Frontal cortex (tissue), 3 donors: ENCODE measurements at regions not wholly inside any gene's neighbourhood (a gene's known extent, or its start where the extent isn't known, plus 50 kb on each side); places are given as distances from the start of the nearest gene placed in this dataset.

Experiments
- DNase-seq, 2 donors: peaks; one replicate each; pipeline ENCODE4 v3.0.0; 2012; ENCODE audit warnings: low spot score in 2 of 2
- FAIRE-seq: peaks from 2 replicates; lab custom pipeline; 2012; peaks lifted over from hg19 to GRCh38; lab: Jason Lieb, UNC
- donor health status: control.
- donor health status: control.
- donor health status: control.

- no peak for DNase-seq
- FAIRE-seq, result no peak
Observed at GRCh38 chr2:136253288-136254004, 135.5 kb upstream of the CXCR4 start.

GRCh38 chr2:136251885-136252585 is 134.1 kb upstream of the CXCR4 start:
- DNase-seq, result no peak

GRCh38 chr2:136251197-136251884 is 133.4 kb upstream of the CXCR4 start:
- FAIRE-seq, result no peak
- no peak for DNase-seq

More at GRCh38 chr2:136251885-136252585, 134.1 kb upstream of the CXCR4 start:
- no peak for FAIRE-seq

GRCh38 chr2:136250131-136250530 is 132.2 kb upstream of the CXCR4 start:
- DNase-seq (no peak), FAIRE-seq (no peak)

GRCh38 chr2:136248907-136249306 is 131.0 kb upstream of the CXCR4 start:
- DNase-seq (no peak), FAIRE-seq (no peak)

- no peak for DNase-seq
- FAIRE-seq, result no peak
Observed at GRCh38 chr2:136248242-136248641, 130.3 kb upstream of the CXCR4 start.

- DNase-seq, result peak in 1 of 2 donors; percentile 32
- FAIRE-seq, result no peak
Observed at GRCh38 chr2:136247204-136247950, 129.4 kb upstream of the CXCR4 start.

- DNase-seq, result peak in 1 of 2 donors; percentile 37
- no peak for FAIRE-seq
Observed at GRCh38 chr2:136246086-136246669, 128.2 kb upstream of the CXCR4 start.

- no peak for FAIRE-seq
- no peak for DNase-seq
Observed at GRCh38 chr2:136245211-136245610, 127.3 kb upstream of the CXCR4 start.

- no peak for FAIRE-seq
Observed at GRCh38 chr2:136244536-136244885, 126.6 kb upstream of the CXCR4 start.

GRCh38 chr2:136243638-136244535 is 125.9 kb upstream of the CXCR4 start:
- DNase-seq (no peak), FAIRE-seq (no peak)

More at GRCh38 chr2:136244536-136244885, 126.6 kb upstream of the CXCR4 start:
- DNase-seq, result no peak

GRCh38 chr2:136242687-136243277 is 124.8 kb upstream of the CXCR4 start:
- FAIRE-seq, result no peak

GRCh38 chr2:136242100-136242499 is 124.2 kb upstream of the CXCR4 start:
- FAIRE-seq (no peak), DNase-seq (no peak)

More at GRCh38 chr2:136242687-136243277, 124.8 kb upstream of the CXCR4 start:
- no peak for DNase-seq

- DNase-seq (no peak), FAIRE-seq (no peak)
Observed at GRCh38 chr2:136239079-136239685, 121.2 kb upstream of the CXCR4 start.

- FAIRE-seq, result no peak
- DNase-seq, result no peak
Observed at GRCh38 chr2:136238286-136239078, 120.5 kb upstream of the CXCR4 start.

- FAIRE-seq, result no peak
- no peak for DNase-seq
Observed at GRCh38 chr2:136236019-136236418, 118.1 kb upstream of the CXCR4 start.

GRCh38 chr2:136235546-136235945 is 117.6 kb upstream of the CXCR4 start:
- no peak for DNase-seq

More at GRCh38 chr2:136235546-136235945, 117.6 kb upstream of the CXCR4 start:
- FAIRE-seq, result no peak
